ENCODE measurements at regions not wholly inside any gene's neighbourhood (a gene's known extent, or its start where the extent isn't known, plus 50 kb on each side); places are given as distances from the start of the nearest gene placed in this dataset.

DNA sequence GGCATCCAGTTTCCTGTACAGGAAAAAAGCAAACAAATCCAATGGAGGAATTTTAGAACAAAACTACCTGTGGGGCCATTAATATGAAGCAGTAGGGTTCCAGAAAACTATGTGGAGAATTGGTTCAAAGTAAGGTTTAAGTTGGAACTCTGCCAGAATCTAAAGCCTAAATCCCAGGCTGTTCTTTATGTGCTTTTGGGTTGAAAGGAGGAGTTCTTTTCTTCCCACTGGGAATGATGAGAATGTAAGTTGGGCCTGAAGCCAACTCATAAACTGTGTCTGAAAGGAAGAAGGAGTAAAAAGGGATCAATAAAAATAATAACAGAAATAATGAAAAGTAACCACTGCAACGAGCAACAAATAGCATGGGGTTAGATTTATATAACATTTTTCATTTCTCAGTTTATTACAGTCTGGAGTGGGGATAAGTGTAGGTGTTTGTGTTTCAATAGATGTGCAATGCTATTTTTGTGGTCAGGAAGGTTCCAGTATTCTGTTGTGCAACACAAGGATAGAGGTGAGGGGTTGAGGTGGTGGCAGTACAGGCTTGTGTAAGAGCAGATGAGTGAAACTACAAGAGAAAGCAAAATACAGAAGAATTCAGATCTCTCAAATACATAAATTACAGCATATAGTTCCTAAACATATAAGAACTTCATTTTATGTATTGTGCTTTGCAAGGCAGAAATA is 373.6 kb downstream of the EMP1 start:
- intact Hi-C loops (cut with DNase I), result no loop called here
- DNase-seq (no peak), ATAC-seq (no peak)
- Histone ChIP-seq H3K4me1 (no peaks in the 10 kb centered on the region), H3K4me3 (no peak overlapping the region), H3K27ac (no peak overlapping the region), H3K36me3 (ENCODE audit: insufficient read depth in 1 of 2, low read depth in 1 of 2) (no peaks in the 10 kb centered on the region), H3K27me3 (ENCODE audit: insufficient read depth in 3 of 3, low read length in 2 of 3) (no peaks in the 10 kb centered on the region), H3K9me3 (no peaks in the 10 kb centered on the region)
- no peak for TF ChIP-seq CTCF (IDR thresholded peaks at IDR 0.05)
- WGBS, 3 donors, result 41 to 63% (median 62%) methylated on average over 1 of the region's 1 CpG

- no peaks in the 10 kb centered on the region for H3K4me1 ChIP-seq
- no peaks in the 10 kb centered on the region for H3K27me3 ChIP-seq (ENCODE audit: insufficient read depth in 3 of 3, low read length in 2 of 3)
- no peaks in the 10 kb centered on the region for H3K36me3 ChIP-seq (ENCODE audit: insufficient read depth in 1 of 2, low read depth in 1 of 2)
- H3K4me3 ChIP-seq, result no peak overlapping the region
- intact Hi-C loops (cut with DNase I), result no loop called here
- no peak for TF ChIP-seq CTCF (IDR thresholded peaks at IDR 0.05)
- no peak overlapping the region for H3K27ac ChIP-seq
- no peak for ATAC-seq
- no peak for DNase-seq
- no peaks in the 10 kb centered on the region for H3K9me3 ChIP-seq
These were observed 369.8 kb downstream of the EMP1 start for GRCh38 chr12:13566292-13566691.

DNA sequence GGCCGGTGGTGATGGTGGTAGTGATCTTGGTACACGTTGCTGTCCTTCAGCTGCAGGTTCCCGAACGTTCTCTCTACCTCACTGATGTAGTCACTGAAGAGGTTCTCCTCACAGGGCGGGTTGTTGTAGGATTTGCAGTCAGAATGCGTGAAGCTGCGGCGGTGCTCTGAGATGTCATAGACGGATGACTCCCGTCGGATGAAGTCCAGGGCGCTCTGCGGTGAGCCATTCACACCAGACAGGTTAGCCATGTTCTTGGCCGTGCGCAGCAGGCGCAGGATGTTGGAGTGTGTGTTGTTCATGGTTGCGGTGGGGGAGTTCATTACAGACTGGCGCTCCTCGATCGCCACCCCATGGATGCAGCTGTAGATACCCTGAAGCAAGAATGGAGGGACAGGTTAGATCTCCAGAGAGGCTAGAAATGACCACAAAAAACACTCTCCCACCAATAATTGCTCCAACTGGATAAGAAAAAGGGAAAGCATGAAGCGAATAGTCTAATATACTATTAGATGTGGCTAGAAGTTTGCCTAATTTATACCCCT is 367.8 kb downstream of the EMP1 start:
- intact Hi-C loops (cut with DNase I), result no loop called here
- no peak for DNase-seq
- Histone ChIP-seq H3K4me3 (no peak overlapping the region), H3K9me3 (no peaks in the 10 kb centered on the region), H3K4me1 (no peaks in the 10 kb centered on the region), H3K27me3 (ENCODE audit: insufficient read depth in 3 of 3, low read length in 2 of 3) (no peaks in the 10 kb centered on the region), H3K27ac (no peak overlapping the region), H3K36me3 (ENCODE audit: insufficient read depth in 1 of 2, low read depth in 1 of 2) (no peaks in the 10 kb centered on the region)
- no peak for ATAC-seq
- 92 to 98% (median 96%) methylated on average over 21 of the region's 21 CpGs for WGBS, 3 donors
- no peak for TF ChIP-seq CTCF (IDR thresholded peaks at IDR 0.05)

- no peaks in the 10 kb centered on the region for H3K9me3 ChIP-seq
- H3K4me3 ChIP-seq, result no peak overlapping the region
- intact Hi-C loops (cut with DNase I), result no loop called here
- H3K27ac ChIP-seq, result no peak overlapping the region
- WGBS, 3 donors, result 97% methylated on average over 29 of the region's 29 CpGs
- no peaks in the 10 kb centered on the region for H3K36me3 ChIP-seq (ENCODE audit: insufficient read depth in 1 of 2, low read depth in 1 of 2)
- TF ChIP-seq CTCF (IDR thresholded peaks at IDR 0.05), result no peak
- ATAC-seq (no peak), DNase-seq (no peak)
- no peaks in the 10 kb centered on the region for H3K27me3 ChIP-seq (ENCODE audit: insufficient read depth in 3 of 3, low read length in 2 of 3)
- H3K4me1 ChIP-seq, result no peaks in the 10 kb centered on the region
These were observed 367.2 kb downstream of the EMP1 start for GRCh38 chr12:13563743-13564125.
